ENCODE measurements at regions not wholly inside any gene's neighbourhood (a gene's known extent, or its start where the extent isn't known, plus 50 kb on each side); places are given as distances from the start of the nearest gene placed in this dataset.
A peak's percentile ranks its signal among the peaks of the same experiment; 100 is the strongest.

GRCh38 chr3:17945018-17945798, 202.8 kb upstream of the TBC1D5 start:
- peak; percentile 15 to 70 (median 52) for DNase-seq

- DNase-seq = no peak
Observed at GRCh38 chr3:17942856-17943255, 200.4 kb upstream of the TBC1D5 start.

GRCh38 chr3:17941766-17942165, 199.3 kb upstream of the TBC1D5 start:
- no peak for DNase-seq

GRCh38 chr3:17941152-17941551, 198.7 kb upstream of the TBC1D5 start:
- DNase-seq = no peak

- DNase-seq = no peak
Observed at GRCh38 chr3:17939157-17939556, 196.7 kb upstream of the TBC1D5 start.

GRCh38 chr3:17938313-17938712, 195.9 kb upstream of the TBC1D5 start:
- no peak for DNase-seq

GRCh38 chr3:17936736-17937480, 194.5 kb upstream of the TBC1D5 start:
- peak in 3 of 4 experiments; percentile 27 to 58 (median 43) for DNase-seq

- DNase-seq = no peak
Observed at GRCh38 chr3:17935222-17935621, 192.8 kb upstream of the TBC1D5 start.

GRCh38 chr3:17932136-17932771, 189.8 kb upstream of the TBC1D5 start:
- DNase-seq = no peak

- DNase-seq = peak in 3 of 4 experiments; percentile 13 to 51 (median 45)
Observed at GRCh38 chr3:17931131-17931530, 188.7 kb upstream of the TBC1D5 start.

- DNase-seq = no peak
Observed at GRCh38 chr3:17928502-17929145, 186.2 kb upstream of the TBC1D5 start.

- DNase-seq = no peak
Observed at GRCh38 chr3:17927036-17927435, 184.6 kb upstream of the TBC1D5 start.

GRCh38 chr3:17915341-17915740, 172.9 kb upstream of the TBC1D5 start:
- no peak for DNase-seq

- DNase-seq = no peak
Observed at GRCh38 chr3:17913359-17913758, 170.9 kb upstream of the TBC1D5 start.

GRCh38 chr3:17911986-17912760, 169.7 kb upstream of the TBC1D5 start:
- no peak for DNase-seq

- DNase-seq = peak in 1 of 4 experiments; percentile 26
Observed at GRCh38 chr3:17910922-17911321, 168.5 kb upstream of the TBC1D5 start.

- DNase-seq = no peak
Observed at GRCh38 chr3:17909714-17910113, 167.3 kb upstream of the TBC1D5 start.

GRCh38 chr3:17908399-17909191, 166.2 kb upstream of the TBC1D5 start:
- no peak for DNase-seq

GRCh38 chr3:17905996-17906395, 163.6 kb upstream of the TBC1D5 start:
- no peak for DNase-seq

GRCh38 chr3:17901893-17902292, 159.5 kb upstream of the TBC1D5 start:
- DNase-seq = peak in 2 of 4 experiments; percentile 54 to 65

- peak; percentile 64 to 80 (median 70) for DNase-seq
Observed at GRCh38 chr3:17894434-17895060, 152.1 kb upstream of the TBC1D5 start.

Measured in suppressor macrophage (primary cell).